ENCODE measurements at regions not wholly inside any gene's neighbourhood (a gene's known extent, or its start where the extent isn't known, plus 50 kb on each side); places are given as distances from the start of the nearest gene placed in this dataset.

- in situ Hi-C loops (cut with HindIII; ENCODE audit: low sequenced_read_pairs), result no loop called here
- TF ChIP-seq, protein P1, sequence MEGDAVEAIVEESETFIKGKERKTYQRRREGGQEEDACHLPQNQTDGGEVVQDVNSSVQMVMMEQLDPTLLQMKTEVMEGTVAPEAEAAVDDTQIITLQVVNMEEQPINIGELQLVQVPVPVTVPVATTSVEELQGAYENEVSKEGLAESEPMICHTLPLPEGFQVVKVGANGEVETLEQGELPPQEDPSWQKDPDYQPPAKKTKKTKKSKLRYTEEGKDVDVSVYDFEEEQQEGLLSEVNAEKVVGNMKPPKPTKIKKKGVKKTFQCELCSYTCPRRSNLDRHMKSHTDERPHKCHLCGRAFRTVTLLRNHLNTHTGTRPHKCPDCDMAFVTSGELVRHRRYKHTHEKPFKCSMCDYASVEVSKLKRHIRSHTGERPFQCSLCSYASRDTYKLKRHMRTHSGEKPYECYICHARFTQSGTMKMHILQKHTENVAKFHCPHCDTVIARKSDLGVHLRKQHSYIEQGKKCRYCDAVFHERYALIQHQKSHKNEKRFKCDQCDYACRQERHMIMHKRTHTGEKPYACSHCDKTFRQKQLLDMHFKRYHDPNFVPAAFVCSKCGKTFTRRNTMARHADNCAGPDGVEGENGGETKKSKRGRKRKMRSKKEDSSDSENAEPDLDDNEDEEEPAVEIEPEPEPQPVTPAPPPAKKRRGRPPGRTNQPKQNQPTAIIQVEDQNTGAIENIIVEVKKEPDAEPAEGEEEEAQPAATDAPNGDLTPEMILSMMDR (IDR thresholded peaks at IDR 0.05; ENCODE audit: low read depth, low read length), result no peak
- H3K4me3 ChIP-seq (ENCODE audit: low read depth, low read length), result no peak overlapping the region
- DNase-seq (ENCODE audit: low read depth, low spot score), result no peak
Observed at GRCh38 chr16:47925811-47926460, 229.9 kb downstream of the ABCC12 start.

DNA sequence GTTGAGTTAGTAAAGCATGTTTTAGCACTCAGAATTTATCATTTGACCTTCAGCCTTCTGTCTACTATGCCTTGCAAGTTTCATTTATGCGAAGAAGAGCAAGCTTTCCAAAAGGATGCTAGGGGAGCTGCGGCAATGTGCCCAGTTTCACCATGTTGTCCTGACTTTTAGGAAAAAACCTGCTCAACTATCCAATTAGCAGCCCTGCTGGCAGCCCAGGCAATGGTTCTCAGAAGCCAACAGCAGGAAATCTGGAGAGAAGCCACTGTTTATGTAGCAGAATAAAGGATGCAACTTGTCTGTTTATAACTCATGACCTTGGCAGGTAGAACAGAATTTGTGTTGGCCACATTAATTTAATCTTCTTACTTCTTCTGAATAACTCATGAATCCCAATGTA is 230.8 kb downstream of the ABCC12 start:
- in situ Hi-C loops (cut with HindIII; ENCODE audit: low sequenced_read_pairs), result no loop called here
- TF ChIP-seq, protein P1 (IDR thresholded peaks at IDR 0.05; ENCODE audit: low read depth, low read length), result no peak
- H3K4me3 ChIP-seq (ENCODE audit: low read depth, low read length), result no peak overlapping the region
- peak; percentile 21 for DNase-seq (ENCODE audit: low read depth, low spot score)

DNA sequence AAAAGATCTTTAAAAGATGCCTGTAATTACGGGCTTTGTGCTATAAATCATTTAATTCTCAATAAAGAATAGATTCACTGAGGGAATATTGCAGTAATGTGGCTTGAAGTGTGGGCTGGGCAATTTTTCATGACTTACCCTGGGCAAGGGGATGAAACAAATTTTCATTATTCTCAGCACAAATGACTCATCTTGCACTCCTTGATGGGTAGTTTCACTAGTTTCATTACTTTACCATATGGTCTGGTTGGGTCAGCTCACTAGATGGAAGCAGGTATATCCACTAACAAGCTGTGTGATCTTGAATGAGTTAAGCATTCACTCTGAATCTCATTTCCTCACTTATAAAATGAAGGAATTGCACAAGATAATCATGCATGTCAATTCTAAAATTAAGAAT is 234.3 kb downstream of the ABCC12 start:
- H3K4me3 ChIP-seq (ENCODE audit: low read depth, low read length), result no peak overlapping the region
- TF ChIP-seq, protein P1 (IDR thresholded peaks at IDR 0.05; ENCODE audit: low read depth, low read length), result no peak
- DNase-seq (ENCODE audit: low read depth, low spot score), result no peak
- in situ Hi-C loops (cut with HindIII; ENCODE audit: low sequenced_read_pairs), result no loop called here

- no peak for DNase-seq (ENCODE audit: low read depth, low spot score)
- in situ Hi-C loops (cut with HindIII; ENCODE audit: low sequenced_read_pairs), result no loop called here
- TF ChIP-seq, protein P1 (IDR thresholded peaks at IDR 0.05; ENCODE audit: low read depth, low read length), result no peak
- no peak overlapping the region for H3K4me3 ChIP-seq (ENCODE audit: low read depth, low read length)
Observed at GRCh38 chr16:47920709-47921108, 235.1 kb downstream of the ABCC12 start.

DNA sequence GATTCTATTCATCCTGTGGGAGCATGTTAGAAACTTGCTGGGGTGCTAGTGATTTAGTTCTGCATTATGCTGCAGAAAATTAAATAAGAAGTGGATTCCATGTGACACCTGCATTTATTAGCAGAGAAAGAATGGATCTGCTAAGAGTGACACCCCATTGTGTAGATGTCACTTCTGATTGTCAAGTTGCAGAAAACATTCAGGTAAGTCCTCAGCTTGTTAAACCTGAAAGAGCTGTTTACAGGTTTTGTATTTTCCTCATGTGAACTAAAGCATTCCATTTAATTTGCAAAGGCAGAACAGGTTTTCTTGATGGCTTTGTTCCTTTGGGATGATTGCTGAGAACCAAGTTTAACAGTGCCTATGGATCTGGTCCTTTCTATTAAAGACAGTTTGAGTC is 238.7 kb downstream of the ABCC12 start:
- no peak for DNase-seq (ENCODE audit: low read depth, low spot score)
- TF ChIP-seq, protein P1 (IDR thresholded peaks at IDR 0.05; ENCODE audit: low read depth, low read length), result no peak
- in situ Hi-C loops (cut with HindIII; ENCODE audit: low sequenced_read_pairs), result no loop called here
- H3K4me3 ChIP-seq (ENCODE audit: low read depth, low read length), result no peak overlapping the region

DNA sequence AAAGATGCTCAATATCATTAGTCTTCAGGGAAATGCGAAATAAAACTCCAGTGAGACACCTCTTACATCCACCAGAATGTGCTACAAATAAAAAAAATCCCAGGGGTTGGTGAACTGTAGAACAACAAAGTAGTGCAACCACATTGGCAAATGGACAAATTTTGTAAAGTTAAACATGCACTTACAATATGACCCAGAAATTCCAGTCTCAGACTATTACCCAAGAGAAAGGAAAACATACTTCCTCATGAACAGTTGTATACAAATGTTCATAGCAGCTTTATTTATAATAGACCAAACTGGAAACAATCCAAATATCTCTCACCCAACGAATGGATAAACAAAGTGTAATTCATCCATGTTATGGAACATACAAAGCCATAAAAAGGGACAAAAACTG is 239.5 kb downstream of the ABCC12 start:
- TF ChIP-seq, protein P1 (IDR thresholded peaks at IDR 0.05; ENCODE audit: low read depth, low read length), result no peak
- no peak overlapping the region for H3K4me3 ChIP-seq (ENCODE audit: low read depth, low read length)
- in situ Hi-C loops (cut with HindIII; ENCODE audit: low sequenced_read_pairs), result no loop called here
- DNase-seq (ENCODE audit: low read depth, low spot score), result peak; percentile 50

Data from astrocyte of the spinal cord (primary cell).